ENCODE measurements at regions not wholly inside any gene's neighbourhood (a gene's known extent, or its start where the extent isn't known, plus 50 kb on each side); places are given as distances from the start of the nearest gene placed in this dataset.

DNA sequence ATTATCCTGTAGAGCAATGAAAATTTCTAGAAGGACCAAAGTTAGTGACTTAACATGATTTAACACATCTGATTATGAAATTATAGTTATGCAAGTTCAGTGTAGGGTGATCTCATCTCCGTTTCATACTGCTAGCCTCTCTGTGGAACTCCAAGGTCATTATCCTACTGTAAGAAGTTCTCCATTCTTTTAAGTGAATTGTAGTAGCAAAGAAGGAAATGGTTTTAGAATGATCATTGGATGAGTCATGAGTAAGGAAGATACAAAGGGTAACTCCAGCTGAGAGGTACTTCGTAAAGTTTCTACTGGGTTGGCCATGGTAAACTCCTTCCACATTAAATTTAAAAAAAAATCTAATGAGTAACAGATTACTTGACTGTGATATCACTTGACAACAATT is 215.0 kb upstream of the GIMD1 start:
- Histone ChIP-seq H3K4me1 (no peaks in the 10 kb centered on the region), H3K27ac (no peak overlapping the region), H3K9me3 (no peaks in the 10 kb centered on the region), H3K27me3 (peaks cover 4% of the 10 kb centered on the region), H3K36me3 (no peaks in the 10 kb centered on the region), H3K4me3 (no peak overlapping the region)
- DNase-seq (no peak), ATAC-seq (peak; percentile 61)
- intact Hi-C loops (cut with DNase I): no loop called here
- no peak for TF ChIP-seq CTCF (IDR thresholded peaks at IDR 0.05)

DNA sequence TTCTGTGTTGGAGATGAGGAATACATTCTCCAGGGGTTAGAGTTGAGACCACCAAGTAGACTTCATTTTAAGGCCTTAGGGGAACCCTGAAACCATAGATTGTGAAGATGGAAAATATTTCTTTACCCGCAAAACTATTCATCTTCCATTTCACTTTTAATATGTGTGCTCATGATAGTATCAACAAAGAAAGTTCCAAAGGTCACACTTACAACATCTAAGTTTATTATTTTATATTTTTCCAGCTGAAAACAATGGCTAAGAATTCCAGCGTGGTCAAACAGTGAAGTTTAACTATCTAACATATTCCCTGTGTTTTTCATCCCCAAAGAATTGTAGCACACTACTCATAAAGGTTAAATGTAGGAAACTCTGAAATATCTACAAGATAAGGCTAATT is 214.5 kb upstream of the GIMD1 start:
- intact Hi-C loops (cut with DNase I): no loop called here

GRCh38 chr4:106582103-106582502 is 213.5 kb upstream of the GIMD1 start:
- intact Hi-C loops (cut with DNase I): no loop called here
- TF ChIP-seq CTCF (IDR thresholded peaks at IDR 0.05): no peak
- Histone ChIP-seq H3K36me3 (no peaks in the 10 kb centered on the region), H3K27me3 (peaks cover 4% of the 10 kb centered on the region), H3K27ac (no peak overlapping the region), H3K4me1 (no peaks in the 10 kb centered on the region), H3K4me3 (no peak overlapping the region), H3K9me3 (no peaks in the 10 kb centered on the region)
- ATAC-seq (no peak), DNase-seq (no peak)

More for the DNA sequence above, 214.5 kb upstream of the GIMD1 start:
- Histone ChIP-seq H3K4me1 (no peaks in the 10 kb centered on the region), H3K36me3 (no peaks in the 10 kb centered on the region), H3K27ac (no peak overlapping the region), H3K4me3 (no peak overlapping the region), H3K27me3 (peaks cover 4% of the 10 kb centered on the region), H3K9me3 (no peaks in the 10 kb centered on the region)
- no peak for TF ChIP-seq CTCF (IDR thresholded peaks at IDR 0.05)
- no peak for DNase-seq
- no peak for ATAC-seq

GRCh38 chr4:106579236-106579635 is 210.7 kb upstream of the GIMD1 start:
- no peaks in the 10 kb centered on the region for H3K36me3 ChIP-seq
- H3K4me3 ChIP-seq: no peak overlapping the region
- H3K4me1 ChIP-seq: no peaks in the 10 kb centered on the region
- intact Hi-C loops (cut with DNase I): no loop called here
- H3K27me3 ChIP-seq: peaks cover 4% of the 10 kb centered on the region
- no peak overlapping the region for H3K27ac ChIP-seq
- no peak for DNase-seq
- no peak for ATAC-seq
- TF ChIP-seq CTCF (IDR thresholded peaks at IDR 0.05): no peak
- H3K9me3 ChIP-seq: no peaks in the 10 kb centered on the region

DNA sequence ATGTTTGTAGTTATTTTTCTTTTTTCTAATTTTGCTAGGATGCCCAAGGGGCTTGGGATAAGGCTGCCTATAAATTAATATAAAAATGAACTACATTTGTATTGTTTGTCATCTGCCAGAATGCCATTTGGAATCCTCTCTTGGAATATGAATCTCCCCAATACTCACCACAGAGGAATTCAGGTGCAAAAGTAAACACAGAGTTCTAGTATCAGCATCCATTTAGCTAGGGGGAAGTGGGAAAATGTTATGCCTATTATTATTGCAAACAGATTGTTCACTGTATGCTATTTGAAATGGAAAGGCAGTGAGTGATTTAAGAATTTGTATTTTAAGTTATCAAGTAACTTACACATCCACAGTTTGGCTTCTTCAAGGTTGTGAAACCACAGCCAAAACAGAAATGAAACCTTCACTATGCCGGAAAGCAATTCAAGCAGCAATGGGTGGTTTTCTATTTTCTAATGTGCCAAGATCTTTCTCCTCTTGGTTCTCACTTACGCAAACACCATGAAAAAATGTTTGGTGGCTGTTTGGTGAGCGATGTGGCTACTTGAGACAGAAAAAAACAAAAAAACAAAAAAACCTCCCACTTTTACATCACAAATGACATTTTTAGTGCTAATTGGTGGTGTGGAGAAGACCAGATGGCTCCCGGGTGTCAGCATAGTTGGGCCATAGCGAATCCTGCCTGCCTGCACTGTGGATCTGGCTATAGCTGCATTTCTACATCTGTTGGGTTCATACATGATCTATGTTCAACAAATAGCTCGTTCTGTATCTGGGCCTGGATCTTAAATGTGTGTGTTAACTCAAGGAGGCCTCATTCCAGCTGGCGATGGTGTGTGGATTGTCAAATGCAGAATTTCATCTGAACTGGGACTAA is 200.8 kb upstream of the GIMD1 start:
- ATAC-seq (no peak), DNase-seq (no peak)
- no peaks in the 10 kb centered on the region for H3K4me1 ChIP-seq
- H3K4me3 ChIP-seq: no peak overlapping the region
- no peaks in the 10 kb centered on the region for H3K36me3 ChIP-seq
- no peaks in the 10 kb centered on the region for H3K9me3 ChIP-seq
- H3K27ac ChIP-seq: no peak overlapping the region
- TF ChIP-seq CTCF (IDR thresholded peaks at IDR 0.05): no peak
- intact Hi-C loops (cut with DNase I): no loop called here
- no peaks in the 10 kb centered on the region for H3K27me3 ChIP-seq

Measured in upper lobe of right lung (tissue), 1 donor.